Stimulated activated CD4-positive, alpha-beta T cell treated with anti-CD3 and anti-CD28 coated beads, Interleukin-15, amount 100 ng/mL, for 48 hours (primary cell): ENCODE measurements at regions not wholly inside any gene's neighbourhood (a gene's known extent, or its start where the extent isn't known, plus 50 kb on each side); places are given as distances from the start of the nearest gene placed in this dataset.

ENCODE experiments used
- DNase-seq, 2 donors: peaks; one replicate each; pipeline ENCODE4 v3.0.0-alpha.2; 2020; ENCODE audit warnings: low read depth in 2 of 2

GRCh38 chr1:232555494-232556210, 74.3 kb downstream of the SIPA1L2 start:
- no peak for DNase-seq

- no peak for DNase-seq
Observed at GRCh38 chr1:232554409-232554808, 75.5 kb downstream of the SIPA1L2 start.

DNA sequence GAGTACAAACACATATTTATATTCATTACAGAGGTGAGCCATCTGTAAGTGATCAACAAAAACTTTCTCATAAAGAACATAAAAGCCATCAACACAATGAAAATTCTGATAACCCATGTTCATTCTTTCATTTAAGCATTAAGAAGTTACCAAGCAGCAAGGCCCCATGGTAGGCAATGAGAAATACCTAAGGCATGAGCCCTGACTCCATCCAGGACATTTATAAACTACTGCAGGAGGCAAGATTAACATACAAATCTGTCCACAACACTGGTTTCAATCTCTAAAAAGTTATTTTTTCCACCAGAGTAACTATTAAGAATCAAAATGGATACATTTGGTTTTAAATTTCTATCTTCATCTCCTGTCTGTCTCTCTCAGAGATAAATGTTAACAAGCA, 76.1 kb downstream of the SIPA1L2 start:
- no peak for DNase-seq

DNA sequence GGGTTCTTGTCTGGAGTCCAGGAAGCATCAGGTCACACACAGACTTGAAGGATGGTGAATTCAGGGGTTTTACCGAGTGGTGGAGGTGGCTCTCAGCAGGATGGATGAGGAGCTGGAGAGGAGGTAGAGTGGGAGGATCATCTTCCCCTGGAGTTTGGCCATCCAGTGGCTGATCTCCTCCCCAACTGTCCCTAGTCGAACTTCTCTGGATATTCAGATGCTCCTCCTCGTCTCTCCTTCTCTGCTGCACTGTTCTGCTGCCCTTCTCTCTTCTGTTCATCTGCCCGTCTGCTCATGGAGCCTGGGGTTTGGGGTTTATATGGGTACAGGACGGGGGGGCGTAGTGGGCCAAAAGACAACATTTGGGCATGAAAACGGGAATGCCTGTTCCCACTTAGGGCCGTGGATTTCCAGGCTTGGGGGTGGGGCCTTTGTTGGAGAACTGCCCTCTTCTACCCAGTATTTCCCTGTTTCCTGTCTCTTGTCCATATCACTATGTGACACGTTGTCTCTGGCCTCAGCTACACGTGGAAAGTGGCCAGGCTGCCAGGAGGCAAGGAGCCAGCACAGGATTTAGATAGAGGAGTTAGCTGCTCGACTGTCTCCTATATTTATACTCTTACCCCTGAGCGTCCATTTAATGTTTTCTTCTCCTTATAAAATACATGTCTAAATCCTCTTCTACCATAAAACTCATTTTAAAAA, 76.7 kb downstream of the SIPA1L2 start:
- DNase-seq, result no peak

GRCh38 chr1:232551386-232551785, 78.5 kb downstream of the SIPA1L2 start:
- DNase-seq, result no peak

DNA sequence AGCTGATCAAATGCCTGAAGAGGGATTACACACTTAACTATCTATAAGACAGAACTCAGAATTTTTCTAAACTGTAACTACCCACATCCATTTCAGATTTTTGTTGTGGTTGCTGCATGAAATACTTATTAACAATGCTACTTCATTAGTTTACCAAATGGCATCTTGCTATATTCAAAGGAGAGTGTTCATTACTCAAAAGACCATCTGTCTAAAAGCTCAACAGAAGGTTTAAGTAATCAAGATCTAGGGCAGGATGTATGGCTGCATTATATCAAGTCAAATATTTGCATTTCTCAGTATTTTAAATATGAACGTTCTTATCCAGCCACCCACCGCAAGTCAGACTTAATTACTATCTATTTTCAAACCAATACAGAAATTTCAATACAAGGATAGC, 79.9 kb downstream of the SIPA1L2 start:
- no peak for DNase-seq

GRCh38 chr1:232548691-232549090, 81.2 kb downstream of the SIPA1L2 start:
- DNase-seq, result no peak

- DNase-seq, result no peak
Observed at GRCh38 chr1:232547938-232548484, 81.9 kb downstream of the SIPA1L2 start.

GRCh38 chr1:232542633-232543593, 87.0 kb downstream of the SIPA1L2 start:
- no peak for DNase-seq

- no peak for DNase-seq
Observed at GRCh38 chr1:232538943-232539302, 91.0 kb downstream of the SIPA1L2 start.

GRCh38 chr1:232538224-232538942, 91.5 kb downstream of the SIPA1L2 start:
- DNase-seq, result no peak

DNA sequence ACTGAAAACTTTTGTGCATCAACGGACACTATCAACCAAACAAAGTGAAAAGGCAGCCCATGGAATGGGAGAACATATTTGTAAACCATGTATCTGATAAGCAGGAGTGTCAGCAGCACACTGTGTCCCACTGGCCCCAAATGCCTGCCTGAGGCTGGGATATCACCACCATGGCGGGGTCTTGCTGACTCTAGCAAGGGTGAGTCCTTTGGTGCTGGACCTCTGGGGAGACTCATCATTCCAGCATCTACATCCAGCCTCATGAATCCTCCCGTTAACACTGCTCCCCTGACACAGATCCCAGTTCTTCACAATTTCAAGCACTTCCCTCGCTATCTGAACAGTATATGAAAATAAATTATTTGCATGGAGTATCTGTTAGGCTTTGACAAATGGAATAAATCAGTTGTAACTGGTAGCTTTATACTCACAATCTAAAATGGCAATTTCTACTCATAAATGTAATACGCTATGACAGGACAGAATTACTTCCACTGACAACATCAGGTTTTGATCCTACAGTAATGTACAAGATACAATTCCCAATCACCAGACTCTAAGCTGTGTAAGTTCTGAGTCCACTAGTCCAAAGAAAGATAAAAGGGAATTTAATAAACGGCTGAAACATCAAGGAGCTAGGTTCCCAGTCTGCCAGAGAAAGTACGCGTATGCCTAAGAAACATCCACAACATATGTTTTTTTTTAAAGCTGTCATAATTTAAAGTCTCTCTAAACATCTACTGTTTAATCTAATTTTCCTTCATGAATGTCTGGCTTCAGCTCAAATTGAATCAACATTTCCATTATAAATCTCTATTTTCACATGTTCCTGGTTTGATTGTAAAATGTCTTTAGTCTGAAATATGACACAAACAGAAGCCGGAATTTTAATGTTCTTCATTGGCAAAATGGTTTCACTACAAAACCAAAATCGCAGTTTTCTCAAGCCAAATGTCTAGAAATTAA, 95.1 kb downstream of the SIPA1L2 start:
- DNase-seq, result no peak

GRCh38 chr1:232533328-232533727, 96.6 kb downstream of the SIPA1L2 start:
- no peak for DNase-seq

DNA sequence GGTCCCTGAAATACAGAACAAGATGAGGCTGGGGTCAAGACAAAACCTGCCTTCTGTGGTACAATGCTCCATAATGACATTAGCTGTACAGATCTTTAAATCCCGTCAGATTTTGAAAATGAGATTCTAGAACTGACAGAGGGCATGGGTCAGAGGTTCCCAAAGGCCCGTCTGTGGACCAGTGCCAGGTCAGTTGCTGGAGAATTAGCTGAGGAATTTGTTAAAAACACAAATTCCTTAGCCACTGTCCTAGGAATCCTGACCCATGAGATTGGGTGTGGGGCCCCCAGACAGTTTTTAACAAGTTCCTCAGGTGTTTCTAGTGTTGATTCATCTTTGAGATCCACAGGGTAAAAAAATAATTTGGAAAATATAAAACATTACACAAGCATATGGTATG, 97.0 kb downstream of the SIPA1L2 start:
- no peak for DNase-seq

- DNase-seq, result no peak
Observed at GRCh38 chr1:232531291-232531690, 98.6 kb downstream of the SIPA1L2 start.

DNA sequence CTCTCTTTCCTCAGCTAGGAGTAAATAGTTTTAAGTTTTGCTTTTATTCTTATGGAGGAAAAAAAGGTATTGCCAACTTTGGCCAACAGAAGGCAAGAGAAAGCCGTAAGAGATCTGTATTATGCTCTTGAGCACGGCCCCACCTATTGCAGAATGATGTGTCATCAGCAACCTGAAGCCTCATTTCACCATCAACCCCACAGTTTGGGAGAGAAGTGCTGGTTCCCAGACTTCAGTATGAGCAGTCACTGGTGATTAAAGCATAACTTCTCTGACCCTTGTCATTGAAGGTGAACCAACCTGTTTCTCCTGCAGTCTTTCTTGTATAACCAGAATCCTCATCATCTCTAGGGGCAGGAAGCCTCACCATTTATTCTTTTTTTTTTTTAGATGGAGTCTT, 100.2 kb downstream of the SIPA1L2 start:
- no peak for DNase-seq

GRCh38 chr1:232528472-232529089, 101.4 kb downstream of the SIPA1L2 start:
- no peak for DNase-seq

GRCh38 chr1:232524056-232524455, 105.9 kb downstream of the SIPA1L2 start:
- DNase-seq, result no peak

- no peak for DNase-seq
Observed at GRCh38 chr1:232522189-232522588, 107.7 kb downstream of the SIPA1L2 start.

GRCh38 chr1:232521660-232522059, 108.3 kb downstream of the SIPA1L2 start:
- no peak for DNase-seq
